SK-N-SH treated with all-trans-retinoic acid at 6 μM for 48 hours (cell line): ENCODE measurements at regions not wholly inside any gene's neighbourhood (a gene's known extent, or its start where the extent isn't known, plus 50 kb on each side); places are given as distances from the start of the nearest gene placed in this dataset.

Experiments used
- ATAC-seq: fragments of 200-7000 bp; cut with Tn5 transposase; 3 replicates; pipeline ENCODE4 v1.9.1; 2020; ENCODE audit warnings: mild to moderate bottlenecking, moderate library complexity
- ARNTL ChIP-seq: fragments of 450-650 bp; formaldehyde crosslinking; IDR thresholded peaks from 2 replicates; pipeline ENCODE4 v1.5.0; 2020; ENCODE audit warnings: low read depth, mild to moderate bottlenecking, moderate library complexity, borderline replicate concordance
- BACH2 ChIP-seq: fragments of 250-450 bp; sonication (Bioruptor Pico); IDR thresholded peaks from 2 replicates; pipeline ENCODE4 v1.9.0; 2021; ENCODE audit warnings: mild to moderate bottlenecking, borderline replicate concordance
- CREB5 ChIP-seq: fragments of 250-450 bp; sonication (Bioruptor Pico); IDR thresholded peaks from 2 replicates; pipeline ENCODE4 v1.5.1; 2020; ENCODE audit warnings: low read depth, mild to moderate bottlenecking, moderate library complexity
- CSDC2 ChIP-seq: fragments of 250-450 bp; sonication (Bioruptor Pico); IDR thresholded peaks from 2 replicates; pipeline ENCODE4 v1.5.0; 2020; ENCODE audit warnings: mild to moderate bottlenecking, moderate library complexity
- CSRNP3 ChIP-seq: fragments of 250-450 bp; sonication (Bioruptor Pico); IDR thresholded peaks from 2 replicates; pipeline ENCODE4 v1.5.1; 2021; ENCODE audit warnings: mild to moderate bottlenecking, moderate library complexity
- ESRRG ChIP-seq: fragments of 250-450 bp; sonication (Bioruptor Pico); IDR thresholded peaks from 2 replicates; pipeline ENCODE4 v1.6.1; 2021; ENCODE audit warnings: mild to moderate bottlenecking
- GLIS3 ChIP-seq: fragments of 250-450 bp; sonication (Bioruptor Pico); IDR thresholded peaks from 2 replicates; pipeline ENCODE4 v1.5.0; 2020; ENCODE audit warnings: mild to moderate bottlenecking, moderate library complexity
- ISL1 ChIP-seq: fragments of 250-450 bp; sonication (Bioruptor Pico); IDR thresholded peaks from 2 replicates; pipeline ENCODE4 v2.1.2; 2022; ENCODE audit warnings: mild to moderate bottlenecking, moderate library complexity
- OSR1 ChIP-seq: fragments of 250-450 bp; sonication (Bioruptor Pico); IDR thresholded peaks from 2 replicates; pipeline ENCODE4 v1.8.0; 2022; ENCODE audit warnings: moderate library complexity, mild to moderate bottlenecking, inconsistent platforms
- PATZ1 ChIP-seq: fragments of 250-450 bp; sonication (Bioruptor Pico); IDR thresholded peaks from 2 replicates; pipeline ENCODE4 v1.8.0; 2020; ENCODE audit warnings: mild to moderate bottlenecking, moderate library complexity, borderline replicate concordance
- POU6F1 ChIP-seq: fragments of 250-450 bp; sonication (Bioruptor Pico); IDR thresholded peaks from 2 replicates; pipeline ENCODE4 v1.8.0; 2021; ENCODE audit warnings: low read depth, mild to moderate bottlenecking, moderate library complexity, borderline replicate concordance
- PPARA ChIP-seq: fragments of 250-450 bp; sonication (Bioruptor Pico); IDR thresholded peaks from 2 replicates; pipeline ENCODE4 v1.5.0; 2020; ENCODE audit warnings: mild to moderate bottlenecking, borderline replicate concordance
- RARB ChIP-seq: fragments of 250-450 bp; sonication (Bioruptor Pico); IDR thresholded peaks from 2 replicates; pipeline ENCODE4 v1.8.0; 2021; ENCODE audit warnings: mild to moderate bottlenecking, moderate library complexity
- SNAI2 ChIP-seq: fragments of 250-450 bp; sonication (Bioruptor Pico); IDR thresholded peaks from 2 replicates; pipeline ENCODE4 v1.5.0; 2020; ENCODE audit warnings: mild to moderate bottlenecking, moderate library complexity
- TCF4 ChIP-seq: fragments of 250-450 bp; sonication (Bioruptor Pico); IDR thresholded peaks from 2 replicates; pipeline ENCODE4 v1.8.0; 2021; ENCODE audit warnings: mild to moderate bottlenecking, moderate library complexity, borderline replicate concordance
- TOX ChIP-seq: fragments of 250-450 bp; sonication (Bioruptor Pico); IDR thresholded peaks from 2 replicates; pipeline ENCODE4 v1.8.0; 2021; ENCODE audit warnings: mild to moderate bottlenecking, moderate library complexity, borderline replicate concordance
- TSHZ2 ChIP-seq: fragments of 250-450 bp; sonication (Bioruptor Pico); IDR thresholded peaks from 2 replicates; pipeline ENCODE4 v1.5.0; 2020; ENCODE audit warnings: mild to moderate bottlenecking, moderate library complexity
- ZC3H10 ChIP-seq: fragments of 250-450 bp; sonication (Bioruptor Pico); IDR thresholded peaks from 2 replicates; pipeline ENCODE4 v1.5.1; 2021; ENCODE audit warnings: mild to moderate bottlenecking, moderate library complexity
- ZFP3 ChIP-seq: fragments of 250-450 bp; sonication (Bioruptor Pico); IDR thresholded peaks from 2 replicates; pipeline ENCODE4 v1.5.0; 2020; ENCODE audit warnings: mild to moderate bottlenecking, moderate library complexity
- ZFP30 ChIP-seq: fragments of 450-650 bp; formaldehyde crosslinking; IDR thresholded peaks from 2 replicates; pipeline ENCODE4 v1.5.0; 2022; ENCODE audit warnings: mild to moderate bottlenecking, moderate library complexity
- ZNF565 ChIP-seq: fragments of 450-650 bp; formaldehyde crosslinking; conservative IDR thresholded peaks from 2 replicates; pipeline ENCODE4 v1.5.0; 2020; ENCODE audit warnings: low read depth, mild to moderate bottlenecking, moderate library complexity
- ZNF70 ChIP-seq: fragments of 450-650 bp; formaldehyde crosslinking; IDR thresholded peaks from 2 replicates; pipeline ENCODE4 v1.5.0; 2020; ENCODE audit warnings: mild to moderate bottlenecking, moderate library complexity
- ZNF8 ChIP-seq: fragments of 450-650 bp; formaldehyde crosslinking; IDR thresholded peaks from 2 replicates; pipeline ENCODE4 v1.5.0; 2020; ENCODE audit warnings: mild to moderate bottlenecking, moderate library complexity

- TF ChIP-seq ZNF70 (CRISPR knock-in tag): no peak
- TF ChIP-seq GLIS3 (CRISPR knock-in tag): no peak
- TF ChIP-seq ZFP3: no peak
- no peak for TF ChIP-seq CSRNP3 (CRISPR knock-in tag)
- no peak for TF ChIP-seq BACH2 (CRISPR knock-in tag)
- TF ChIP-seq PATZ1 (CRISPR knock-in tag): no peak
- TF ChIP-seq ZFP30 (CRISPR knock-in tag): no peak
- no peak for TF ChIP-seq ZC3H10 (CRISPR knock-in tag)
- TF ChIP-seq CSDC2: no peak
- no peak for TF ChIP-seq ZNF565 (CRISPR knock-in tag)
- TF ChIP-seq ESRRG (CRISPR knock-in tag): no peak
- no peak for TF ChIP-seq TSHZ2 (CRISPR knock-in tag)
- no peak for TF ChIP-seq TCF4
- TF ChIP-seq ARNTL (CRISPR knock-in tag): no peak
- no peak for TF ChIP-seq ZNF8
- no peak for TF ChIP-seq SNAI2 (CRISPR knock-in tag)
- no peak for ATAC-seq
These were observed 64.6 kb upstream of the KLF9 start for GRCh38 chr9:70478963-70479641.

- no peak for ATAC-seq
- no peak for TF ChIP-seq OSR1
- TF ChIP-seq ZNF565 (CRISPR knock-in tag): no peak
- no peak for TF ChIP-seq ISL1 (CRISPR knock-in tag)
- TF ChIP-seq TOX: no peak
- no peak for TF ChIP-seq CSRNP3 (CRISPR knock-in tag)
- TF ChIP-seq ZNF8: no peak
- no peak for TF ChIP-seq ESRRG (CRISPR knock-in tag)
- TF ChIP-seq POU6F1: no peak
- TF ChIP-seq PATZ1 (CRISPR knock-in tag): no peak
- TF ChIP-seq ZC3H10 (CRISPR knock-in tag): no peak
- TF ChIP-seq RARB (CRISPR knock-in tag): no peak
- no peak for TF ChIP-seq ARNTL (CRISPR knock-in tag)
- TF ChIP-seq PPARA (CRISPR knock-in tag): no peak
- TF ChIP-seq TSHZ2 (CRISPR knock-in tag): no peak
- no peak for TF ChIP-seq CSDC2
- TF ChIP-seq CREB5 (CRISPR knock-in tag): no peak
- no peak for TF ChIP-seq ZFP3
- TF ChIP-seq GLIS3 (CRISPR knock-in tag): no peak
These were observed 63.5 kb upstream of the KLF9 start for GRCh38 chr9:70477907-70478480.
